HG03469 (cell line): ENCODE measurements at regions not wholly inside any gene's neighbourhood (a gene's known extent, or its start where the extent isn't known, plus 50 kb on each side); places are given as distances from the start of the nearest gene placed in this dataset.

Experiments used
- ATAC-seq: cut with Tn5 transposase; IDR thresholded peaks from one replicate; pipeline ENCODE4 v1.9.1; 2021; ENCODE audit warnings: mild to moderate bottlenecking, moderate library complexity, moderate number of reproducible peaks; ENCODE audit not compliant: unreplicated experiment

DNA sequence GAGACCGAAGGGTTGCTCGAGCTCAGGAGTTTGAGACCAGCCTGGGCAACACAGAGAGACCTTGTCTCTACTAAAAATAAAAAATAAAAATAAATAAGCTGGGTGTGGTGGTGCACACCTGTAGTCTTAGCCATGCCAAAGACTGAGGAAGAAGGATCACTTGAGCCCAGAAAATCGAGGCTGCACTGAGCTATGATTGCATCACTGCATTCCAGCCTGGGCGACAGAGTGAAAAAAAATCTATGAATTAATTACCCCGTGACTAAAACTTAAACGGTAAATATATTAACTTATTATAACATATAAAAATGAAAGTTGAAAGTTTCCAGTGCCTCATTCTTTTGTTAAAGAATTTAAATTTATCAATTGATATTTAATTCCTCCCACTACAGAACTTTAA lies 273.7 kb downstream of the KLF12 start:
- ATAC-seq = no peak

DNA sequence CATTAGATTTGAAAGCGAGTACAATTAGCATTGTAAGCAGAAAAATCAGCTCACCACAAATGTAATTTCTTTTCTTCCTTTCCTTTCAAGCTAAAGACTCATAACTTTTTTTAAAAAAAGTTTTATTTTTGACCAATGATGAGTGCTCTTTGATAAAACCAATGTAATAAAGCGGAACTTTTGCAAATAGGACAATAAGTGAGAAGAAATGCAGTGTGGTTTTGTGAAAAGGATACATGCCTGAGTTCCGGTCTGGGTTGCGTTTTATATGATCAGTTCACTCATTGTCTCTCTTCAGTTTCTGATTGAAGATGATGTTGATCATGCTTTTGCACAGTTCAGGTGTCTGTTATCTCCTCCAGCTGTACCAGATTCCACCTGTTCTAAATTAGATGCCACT lies 274.4 kb downstream of the KLF12 start:
- no peak for ATAC-seq

DNA sequence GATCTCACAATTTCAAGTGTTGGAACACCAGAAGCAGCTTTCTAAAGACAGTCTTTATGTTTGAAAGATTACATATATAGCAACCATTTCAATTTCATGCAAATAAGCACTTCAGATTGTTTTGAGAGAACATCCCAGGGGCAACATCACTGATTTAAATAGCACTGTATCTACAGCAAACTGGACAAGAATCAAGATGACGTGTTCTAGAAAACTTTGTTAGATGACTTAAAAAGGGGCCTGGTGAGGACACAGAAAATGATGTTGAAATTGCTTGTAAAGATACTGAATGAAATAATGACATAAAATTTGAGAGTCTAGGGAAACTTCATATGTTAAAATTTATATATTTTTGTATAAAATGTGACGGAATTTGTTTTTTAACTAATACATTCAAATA lies 277.1 kb downstream of the KLF12 start:
- ATAC-seq = no peak

DNA sequence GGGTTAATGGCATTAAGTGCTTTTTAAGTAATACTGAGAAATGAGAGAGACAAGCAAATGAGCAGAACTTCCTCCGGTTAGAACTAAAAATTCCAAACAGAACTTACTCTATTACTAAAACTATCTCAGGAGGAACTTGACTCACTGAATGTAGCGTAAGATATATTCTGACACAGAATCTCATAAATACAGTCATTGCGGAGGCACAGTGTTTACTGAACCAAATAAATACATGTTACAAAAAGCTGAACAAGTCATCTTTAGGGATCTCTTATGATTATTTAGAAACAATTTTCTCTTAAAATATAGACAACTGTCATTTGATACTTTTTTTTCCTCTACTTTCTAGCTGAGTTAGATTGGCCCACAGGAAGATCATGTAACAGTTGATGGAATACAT lies 283.1 kb downstream of the KLF12 start:
- ATAC-seq = no peak

DNA sequence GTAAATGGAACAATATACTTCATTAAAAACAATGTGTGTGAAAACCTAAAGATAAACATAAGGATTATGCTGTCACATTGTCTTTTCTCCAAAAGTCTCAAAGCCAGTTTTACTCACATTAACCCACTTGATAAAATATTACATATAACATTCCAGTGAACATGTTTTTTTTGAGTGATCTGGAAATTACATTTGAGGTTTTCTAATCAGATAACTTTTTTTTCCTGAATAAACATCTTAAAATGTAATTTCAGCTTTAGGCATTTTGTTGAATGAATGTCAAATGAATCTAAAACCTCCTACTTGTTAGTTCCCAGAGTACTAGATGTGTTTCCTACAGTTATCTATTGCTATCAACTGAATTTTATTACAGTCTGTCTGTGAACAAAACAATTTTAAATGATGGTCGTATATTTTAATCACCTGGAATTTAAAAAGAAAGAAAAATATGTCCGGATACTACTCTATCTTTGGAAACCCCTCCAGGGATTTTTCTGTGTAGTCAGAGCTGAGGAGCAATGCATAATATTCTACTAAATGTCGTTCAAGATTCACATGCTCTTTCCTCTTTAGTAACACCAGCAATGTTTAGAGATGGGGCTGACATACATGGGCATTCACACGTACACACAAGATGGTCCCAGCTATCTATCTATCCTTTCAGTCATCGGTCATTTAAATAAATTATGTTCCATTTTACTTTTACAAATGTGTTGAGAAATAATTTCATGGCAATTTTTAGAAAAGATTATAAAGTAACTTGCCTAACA lies 283.9 kb downstream of the KLF12 start:
- no peak for ATAC-seq

DNA sequence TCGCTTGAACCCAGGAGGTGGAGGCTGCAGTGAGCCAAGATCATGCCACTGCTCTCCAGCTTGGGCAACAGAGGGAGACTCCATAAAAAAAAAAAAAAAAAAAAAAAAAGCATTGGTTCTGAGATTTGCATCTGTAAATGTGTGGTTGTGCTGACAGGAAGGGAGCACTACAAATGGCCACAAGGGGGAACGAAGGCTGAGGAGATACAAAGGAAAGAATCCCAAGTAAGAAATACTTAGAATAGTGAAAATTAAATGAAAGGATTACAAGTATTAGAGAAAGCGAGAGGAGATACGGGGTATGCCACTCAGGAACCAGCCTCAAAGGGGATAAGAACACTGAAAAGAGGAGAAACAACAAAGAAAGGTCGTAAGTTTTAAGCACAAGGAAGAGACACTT lies 284.9 kb downstream of the KLF12 start:
- peak; percentile 50 for ATAC-seq

DNA sequence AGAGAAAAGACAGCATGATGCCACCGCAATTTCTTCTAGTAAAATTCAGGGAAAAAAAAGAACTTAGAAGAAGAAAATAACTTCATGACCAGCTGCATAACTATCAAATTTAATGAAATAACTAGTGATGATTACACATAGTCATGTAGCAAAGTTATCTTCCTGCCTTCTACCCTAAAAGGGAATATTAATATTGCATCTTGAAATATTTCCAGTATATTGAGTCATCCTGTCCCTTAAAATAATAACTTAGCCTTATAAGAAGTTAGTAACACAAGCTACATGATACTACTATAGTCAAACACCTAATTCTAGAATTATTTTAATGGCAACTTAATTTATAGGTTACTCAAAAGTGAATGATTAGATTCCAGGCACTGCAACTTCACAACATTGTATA lies 289.2 kb downstream of the KLF12 start:
- no peak for ATAC-seq

DNA sequence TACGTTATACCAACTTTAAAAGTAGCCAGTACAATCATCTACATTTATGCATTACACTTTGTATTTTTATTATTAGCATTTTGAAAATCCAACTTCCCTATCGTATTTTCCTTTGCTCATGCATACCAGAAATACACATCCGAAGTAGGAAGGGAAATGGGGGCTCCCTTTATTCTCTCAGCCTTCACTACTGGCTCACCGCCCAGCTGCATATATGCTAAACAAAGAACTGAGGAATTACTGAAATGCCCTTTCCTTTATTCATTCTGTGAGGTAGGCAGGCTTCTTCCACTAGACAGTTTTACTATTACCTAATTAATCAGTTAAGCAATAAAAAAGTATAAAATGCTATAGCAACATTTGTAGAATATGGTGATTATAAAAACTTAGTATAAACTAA lies 291.6 kb downstream of the KLF12 start:
- no peak for ATAC-seq

DNA sequence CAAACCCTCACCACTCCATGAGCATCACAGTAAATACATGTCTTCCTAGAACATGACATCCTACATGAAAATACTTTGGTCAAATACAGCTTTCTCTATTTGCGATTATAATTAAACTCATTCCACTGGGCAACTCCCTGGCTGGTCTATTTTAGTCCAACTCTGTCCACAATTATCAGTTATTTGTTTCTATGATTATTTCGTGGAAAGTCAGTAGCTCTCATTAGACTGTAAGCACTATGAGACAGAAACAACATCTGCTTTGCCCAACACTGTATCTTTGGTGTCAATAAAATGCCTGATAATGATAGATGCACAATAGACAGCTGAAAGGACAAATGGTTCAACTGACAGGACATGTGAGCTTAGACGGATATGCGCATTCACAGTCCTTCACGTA lies 292.0 kb downstream of the KLF12 start:
- no peak for ATAC-seq

DNA sequence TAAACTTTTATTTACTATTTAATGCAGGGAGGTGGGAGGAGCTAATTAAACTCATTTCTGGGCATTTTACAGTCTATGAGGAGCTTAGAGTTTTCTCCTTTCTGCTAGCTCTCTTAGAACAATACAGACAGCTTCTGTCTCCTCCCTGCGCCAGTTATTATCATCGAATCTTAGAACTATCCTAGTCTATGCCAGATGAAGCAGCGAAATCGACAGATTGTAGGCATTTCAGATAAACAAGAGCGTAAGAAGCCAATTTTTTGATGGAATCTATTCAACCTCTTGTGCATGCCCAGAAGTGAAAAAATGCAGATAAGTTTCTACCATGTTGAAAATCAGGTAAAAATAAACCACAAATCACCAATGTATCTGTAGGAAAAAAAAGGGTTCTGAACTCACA lies 297.1 kb downstream of the KLF12 start:
- ATAC-seq = no peak

DNA sequence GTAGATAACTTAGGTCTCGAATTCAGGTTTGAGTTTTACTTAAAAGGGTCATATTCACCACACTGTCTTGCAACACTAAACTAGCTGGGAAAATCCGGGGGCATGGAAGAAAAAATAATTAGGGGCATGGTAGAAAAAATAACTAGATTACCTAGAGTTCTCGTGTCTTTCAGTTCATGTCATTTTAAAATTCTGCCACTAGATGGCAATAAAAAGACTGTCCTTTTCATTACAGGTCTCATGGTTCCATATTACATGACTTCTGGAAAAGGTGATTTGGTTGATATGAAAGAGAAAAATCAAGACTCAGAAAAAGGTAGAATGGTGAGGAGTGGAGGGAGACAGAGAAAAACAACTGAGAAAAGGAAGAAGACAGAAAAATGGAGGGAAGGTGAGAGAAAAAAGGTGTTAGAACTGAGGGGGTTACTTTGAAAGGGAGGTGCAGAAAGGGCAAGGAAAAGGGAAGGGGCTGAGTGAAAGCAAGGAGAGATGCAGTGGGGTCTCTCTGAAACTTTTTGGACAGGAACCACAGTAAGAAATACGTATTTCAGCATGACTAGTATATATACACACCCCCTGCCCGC lies 299.0 kb downstream of the KLF12 start:
- peak; percentile 66 for ATAC-seq

DNA sequence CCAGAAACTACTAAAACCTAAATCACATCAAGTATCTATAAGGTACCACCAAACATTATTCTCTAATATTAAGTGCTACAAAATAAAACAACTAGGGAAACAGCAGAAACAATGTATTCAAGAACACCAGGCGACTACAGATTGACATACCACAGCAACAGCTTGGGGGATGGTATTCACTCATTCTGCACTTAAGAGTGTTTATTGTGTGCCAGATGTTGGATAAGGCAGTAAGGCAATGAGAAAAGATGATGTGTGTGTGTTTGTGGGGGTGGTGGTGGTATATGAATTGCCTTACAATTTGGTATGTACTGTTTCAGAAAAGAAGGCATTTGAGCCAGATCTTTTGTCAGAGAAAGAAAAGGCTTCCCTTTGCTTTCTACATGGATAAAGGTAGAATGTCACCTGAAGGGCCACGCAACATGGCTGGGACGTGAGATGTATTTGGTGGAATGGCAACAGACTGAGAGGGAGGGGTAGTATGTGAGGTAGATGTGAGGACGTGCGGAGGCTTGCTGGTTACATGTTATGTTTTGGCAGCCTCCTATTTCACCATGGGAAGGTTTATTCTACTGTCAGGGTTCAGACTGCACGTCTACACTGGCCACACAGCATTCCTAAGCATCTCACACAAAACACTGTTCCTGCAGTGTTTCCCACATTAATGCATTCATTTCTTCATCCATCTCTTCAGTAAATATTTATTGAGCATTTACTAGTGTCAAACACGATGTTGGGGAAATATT lies 300.7 kb downstream of the KLF12 start:
- ATAC-seq = no peak

DNA sequence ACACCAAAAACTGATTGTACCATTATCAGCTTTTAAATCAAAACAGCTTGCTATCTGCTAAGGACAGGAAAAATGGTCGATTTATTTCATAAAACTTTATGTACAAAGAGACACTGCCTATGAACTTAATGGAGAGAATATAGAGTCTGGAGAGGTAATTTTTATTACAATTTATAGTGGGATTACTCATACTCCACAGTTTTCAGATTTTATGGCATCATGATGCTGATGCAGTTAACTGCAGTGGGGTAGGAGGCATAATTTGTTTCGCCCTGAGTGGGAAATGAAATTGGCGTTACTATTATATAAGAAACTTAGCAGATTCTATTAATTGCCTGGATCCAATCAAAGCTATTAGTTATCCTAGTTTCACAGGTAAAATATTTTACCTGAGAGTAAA lies 301.4 kb downstream of the KLF12 start:
- ATAC-seq = no peak

DNA sequence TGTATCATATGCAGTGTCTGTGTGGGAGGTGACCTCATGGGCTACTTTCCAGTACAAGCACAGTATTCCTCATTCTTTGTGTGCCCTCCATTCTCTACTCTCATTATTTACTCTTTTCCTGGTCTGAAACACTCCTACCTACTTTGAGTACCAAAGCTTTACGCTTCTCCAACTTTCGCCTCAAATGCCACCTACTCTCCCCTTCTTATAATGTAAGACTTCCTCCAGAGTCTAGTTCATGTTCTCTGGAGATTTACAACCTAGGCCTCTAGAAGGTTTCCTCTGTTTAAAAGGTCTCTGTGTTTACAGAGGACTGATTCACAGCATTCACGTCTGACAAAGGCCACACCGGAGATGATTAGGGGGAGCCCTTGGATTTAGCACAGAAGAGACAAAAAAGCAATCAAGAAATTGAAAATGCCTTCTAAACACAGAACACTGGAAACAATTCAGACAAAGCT lies 302.0 kb downstream of the KLF12 start:
- ATAC-seq = no peak

DNA sequence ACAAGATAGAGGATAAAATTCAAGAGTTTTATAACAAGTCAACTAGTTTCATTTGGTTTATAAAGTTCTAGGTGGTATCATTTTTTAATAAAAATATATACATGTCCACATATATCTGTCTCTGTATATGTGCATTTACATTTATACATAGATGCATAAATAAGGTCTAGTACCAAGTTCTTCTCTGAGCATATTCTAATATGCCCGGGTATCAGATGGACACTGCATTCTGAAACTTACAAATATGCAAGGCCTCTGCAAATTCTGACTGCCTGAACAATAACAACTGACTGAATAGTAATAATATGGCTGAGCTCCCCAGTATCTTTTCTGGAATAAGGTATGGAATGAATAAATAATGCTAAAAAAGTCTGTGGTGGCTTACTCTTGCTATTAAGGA lies 304.8 kb downstream of the KLF12 start:
- ATAC-seq = no peak

DNA sequence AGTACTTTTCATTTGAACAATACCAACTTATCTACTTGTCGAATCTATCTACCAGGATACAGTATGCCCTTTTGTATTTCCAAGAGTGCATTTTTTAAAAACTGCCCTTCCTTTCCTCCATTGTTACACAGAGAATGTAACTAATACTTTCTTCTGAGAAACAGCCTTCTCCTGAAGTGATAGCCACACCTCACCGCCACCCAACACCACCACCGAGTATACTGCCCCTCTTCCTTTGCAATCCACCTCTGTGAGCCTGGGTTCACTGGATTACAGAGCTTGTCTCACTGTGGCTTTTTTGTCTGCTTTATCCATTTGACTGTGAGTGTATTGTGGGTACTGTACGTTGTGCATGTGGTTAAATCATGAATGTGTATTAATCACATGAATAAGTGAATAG lies 305.4 kb downstream of the KLF12 start:
- no peak for ATAC-seq

DNA sequence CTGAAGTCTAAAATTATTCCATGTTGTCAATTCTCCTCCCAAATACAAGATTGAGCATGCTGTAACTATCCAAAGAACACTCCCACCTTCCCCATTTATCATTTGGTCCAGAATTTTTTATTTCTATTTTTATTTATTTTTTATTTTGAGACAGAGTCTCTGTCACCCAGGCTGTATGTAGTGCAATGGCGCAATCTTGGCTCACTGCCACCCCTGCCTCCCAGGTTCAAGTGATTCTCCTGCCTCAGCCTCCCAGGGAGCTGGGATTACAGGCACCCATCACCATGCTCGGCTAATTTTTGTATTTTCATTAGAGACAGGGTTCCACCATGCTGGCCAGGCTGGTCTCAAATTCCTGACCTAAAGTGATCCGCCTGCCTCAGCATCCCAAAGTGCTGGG lies 306.8 kb downstream of the KLF12 start:
- ATAC-seq = no peak

DNA sequence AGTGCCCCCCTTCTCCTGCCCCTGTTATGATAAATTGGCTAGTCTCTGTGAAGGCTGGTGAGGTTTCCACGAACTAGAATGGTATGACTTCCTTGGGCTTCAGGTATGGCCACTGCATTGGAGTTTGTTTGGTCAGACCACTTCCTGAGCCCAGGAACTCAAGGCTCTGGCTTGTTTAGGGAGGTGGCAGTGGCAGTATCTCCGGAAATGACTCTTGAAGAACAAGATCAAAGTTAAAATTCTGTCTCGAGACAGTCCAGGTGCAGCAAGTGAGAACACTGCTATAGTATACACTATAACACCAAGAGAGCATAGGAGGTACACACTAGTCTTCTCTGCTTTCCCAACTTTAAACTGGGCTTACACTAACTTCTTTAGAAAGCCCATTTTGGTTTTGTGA lies 309.1 kb downstream of the KLF12 start:
- no peak for ATAC-seq

DNA sequence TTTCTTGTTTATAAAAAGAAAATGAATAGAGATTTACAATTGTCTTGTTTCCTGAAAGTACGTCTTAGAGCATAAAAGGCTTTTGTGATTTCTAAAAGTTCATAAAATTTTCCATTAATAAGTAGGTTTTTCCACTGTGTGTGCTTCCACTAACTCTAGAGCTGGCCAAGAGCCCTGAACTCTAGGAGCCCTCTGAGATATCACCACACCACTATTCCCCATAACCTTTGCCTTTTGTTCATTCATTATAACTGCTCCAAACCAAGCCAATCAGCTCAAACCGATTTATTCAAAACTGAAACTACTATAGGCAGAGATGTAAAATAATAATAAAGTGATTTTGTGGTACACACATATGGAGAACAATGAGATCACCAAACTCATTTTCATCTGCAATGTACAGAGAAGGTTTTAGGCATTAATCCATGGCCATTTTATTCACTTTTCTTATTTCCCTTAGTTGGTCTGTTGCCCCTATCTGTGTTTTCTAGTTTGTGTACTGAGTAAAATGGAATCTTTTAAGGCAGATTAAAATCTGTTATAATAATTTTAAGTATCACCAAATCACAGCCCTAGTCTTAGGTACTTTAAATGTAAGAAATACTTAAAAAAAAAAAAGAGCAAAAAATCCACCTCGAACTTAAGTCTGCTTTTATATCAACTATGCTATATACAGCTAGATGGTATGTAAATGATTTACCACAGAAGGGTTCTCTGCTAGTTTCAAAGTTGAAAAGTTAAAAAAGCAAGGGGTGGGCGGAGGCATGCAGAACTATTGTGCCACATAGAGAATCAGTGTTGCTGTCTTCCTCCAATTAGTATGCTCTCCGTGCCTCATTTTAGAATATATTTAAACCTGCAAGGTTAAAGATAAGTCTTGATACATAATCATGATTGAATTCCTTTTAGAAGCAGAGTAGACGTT lies 311.3 kb downstream of the KLF12 start:
- ATAC-seq = no peak

DNA sequence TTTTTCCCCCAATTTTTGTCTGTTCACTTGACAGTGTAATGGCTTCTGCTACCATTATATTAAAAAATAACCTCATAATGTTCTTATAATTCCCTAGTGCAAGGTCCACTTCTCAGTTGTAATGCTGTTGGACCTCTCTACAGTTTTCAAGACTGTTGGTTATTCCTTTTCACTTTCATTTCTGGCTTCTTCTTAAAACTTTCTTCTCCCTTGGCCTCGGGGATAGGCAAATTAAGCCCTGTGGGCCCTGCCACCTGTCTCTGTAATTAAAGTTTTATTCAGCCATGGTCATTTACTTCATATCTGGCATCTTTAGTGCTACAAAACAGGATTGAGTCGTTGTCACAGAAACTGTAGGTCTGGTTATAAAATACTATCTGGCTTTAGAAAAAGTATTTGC lies 313.5 kb downstream of the KLF12 start:
- ATAC-seq = no peak

DNA sequence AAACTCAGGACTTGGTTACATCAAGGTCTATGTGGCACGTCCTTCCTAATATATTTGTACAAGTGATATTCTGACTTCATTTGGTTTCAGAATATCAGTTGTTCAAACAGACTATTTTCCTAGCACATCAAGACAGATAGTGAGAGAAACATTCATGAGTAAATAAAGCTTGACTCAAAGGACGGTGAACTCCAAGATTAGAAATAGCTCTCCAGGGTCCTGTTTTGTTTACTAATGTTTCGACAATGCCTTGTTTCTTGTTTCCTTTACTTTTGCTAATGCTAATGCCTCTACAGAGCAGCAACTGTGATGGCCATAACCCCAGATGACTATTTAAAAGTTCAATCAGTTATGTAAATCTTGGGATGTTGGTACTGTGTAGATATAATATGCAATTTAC lies 313.9 kb downstream of the KLF12 start:
- ATAC-seq = no peak
